Dendritic cell treated with granulocyte-macrophage colony-stimulating factor and Interleukin-4, amounts not matched to agents 40 ng/mL and 50 ng/mL, for 4 days (primary cell): ENCODE measurements at regions not wholly inside any gene's neighbourhood (a gene's known extent, or its start where the extent isn't known, plus 50 kb on each side); places are given as distances from the start of the nearest gene placed in this dataset.

Experiments
- H3K27ac Mint-ChIP-seq: one replicate; pipeline ENCODE4 v1.8.0; 2022; ENCODE audit warnings: mild to moderate bottlenecking, mixed read lengths
- H3K27me3 Mint-ChIP-seq: one replicate; pipeline ENCODE4 v1.8.0; 2022; ENCODE audit warnings: mild to moderate bottlenecking, mixed read lengths
- H3K36me3 Mint-ChIP-seq: one replicate; pipeline ENCODE4 v1.8.0; 2022; ENCODE audit warnings: low read depth, mixed read lengths
- H3K4me1 Mint-ChIP-seq: one replicate; pipeline ENCODE4 v1.8.0; 2022; ENCODE audit warnings: low read depth, mixed read lengths
- H3K4me3 Mint-ChIP-seq: one replicate; pipeline ENCODE4 v1.8.0; 2022; ENCODE audit warnings: mild to moderate bottlenecking, moderate library complexity, mixed read lengths
- H3K9me3 Mint-ChIP-seq: one replicate; pipeline ENCODE4 v1.8.0; 2022; ENCODE audit warnings: mixed read lengths
- intact Hi-C: fragments of 100-400 bp; cut with micrococcal nuclease; formaldehyde crosslinking; loops from one replicate; pipeline ENCODE4 v1.15.0; 2022

DNA sequence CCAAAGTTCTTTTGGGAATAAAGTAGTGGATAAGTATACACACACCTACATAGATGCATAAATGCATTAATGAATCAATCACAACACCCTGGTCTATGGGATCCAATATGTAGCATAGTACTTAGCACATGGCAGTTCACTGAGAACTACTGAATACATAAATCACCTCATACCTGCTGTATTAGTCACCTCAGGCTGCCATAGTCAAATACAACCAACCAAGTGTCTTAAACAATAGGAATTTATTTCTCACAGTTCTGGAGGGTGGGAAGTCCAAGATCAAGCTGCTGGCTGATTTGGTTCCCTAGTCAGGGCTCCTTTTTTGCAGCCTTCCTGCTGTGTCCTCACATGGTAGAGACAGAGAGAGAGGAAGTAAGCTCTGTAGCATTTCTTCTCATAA, 228.2 kb downstream of the NHLRC3 start:
- Mint-ChIP-seq H3K4me1 (no peaks in the 10 kb centered on the region), H3K4me3 (no peak overlapping the region), H3K27me3 (no peaks in the 10 kb centered on the region), H3K27ac (no peak overlapping the region), H3K9me3 (no peaks in the 10 kb centered on the region), H3K36me3 (no peaks in the 10 kb centered on the region)
- intact Hi-C loops: no loop called here

- Mint-ChIP-seq H3K4me1 (no peaks in the 10 kb centered on the region), H3K9me3 (no peaks in the 10 kb centered on the region), H3K36me3 (no peaks in the 10 kb centered on the region), H3K27me3 (no peaks in the 10 kb centered on the region), H3K4me3 (no peak overlapping the region), H3K27ac (no peak overlapping the region)
- intact Hi-C loops: no loop called here
Measured at GRCh38 chr13:39268398-39268797, 230.1 kb downstream of the NHLRC3 start.

GRCh38 chr13:39269004-39269403, 230.7 kb downstream of the NHLRC3 start:
- no peaks in the 10 kb centered on the region for H3K9me3 Mint-ChIP-seq
- no peak overlapping the region for H3K27ac Mint-ChIP-seq
- H3K27me3 Mint-ChIP-seq: no peaks in the 10 kb centered on the region
- no peaks in the 10 kb centered on the region for H3K4me1 Mint-ChIP-seq
- H3K4me3 Mint-ChIP-seq: no peak overlapping the region
- intact Hi-C loops: no loop called here
- H3K36me3 Mint-ChIP-seq: no peaks in the 10 kb centered on the region

GRCh38 chr13:39269411-39269810, 231.2 kb downstream of the NHLRC3 start:
- Mint-ChIP-seq H3K36me3 (no peaks in the 10 kb centered on the region), H3K27ac (no peak overlapping the region), H3K27me3 (no peaks in the 10 kb centered on the region), H3K4me3 (no peak overlapping the region), H3K9me3 (no peaks in the 10 kb centered on the region), H3K4me1 (no peaks in the 10 kb centered on the region)
- intact Hi-C loops: no loop called here

DNA sequence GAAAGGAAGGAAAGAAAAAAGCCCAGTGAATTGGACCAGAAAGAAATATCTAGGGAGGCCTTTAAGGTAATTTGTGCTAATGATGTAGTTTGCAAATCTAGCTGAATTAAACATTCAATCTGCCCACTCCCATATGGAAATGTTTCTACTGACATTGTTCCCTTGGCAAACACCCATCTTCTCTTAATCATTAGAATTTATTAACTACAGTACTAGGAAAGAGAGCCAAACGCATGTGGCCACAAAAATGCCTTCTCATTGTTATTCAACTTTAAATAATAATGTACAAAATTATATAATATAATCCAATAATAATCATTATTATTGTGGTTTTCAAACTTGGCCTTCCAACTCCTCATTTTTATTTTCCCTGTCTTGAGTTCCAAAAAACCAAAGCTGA, 234.7 kb downstream of the NHLRC3 start:
- H3K4me1 Mint-ChIP-seq: no peaks in the 10 kb centered on the region
- H3K27ac Mint-ChIP-seq: no peak overlapping the region
- intact Hi-C loops: no loop called here
- H3K36me3 Mint-ChIP-seq: no peaks in the 10 kb centered on the region
- no peaks in the 10 kb centered on the region for H3K9me3 Mint-ChIP-seq
- no peaks in the 10 kb centered on the region for H3K27me3 Mint-ChIP-seq
- no peak overlapping the region for H3K4me3 Mint-ChIP-seq

GRCh38 chr13:39273953-39274738, 235.9 kb downstream of the NHLRC3 start:
- intact Hi-C loops: loop anchor here (2.0 kb wide), 1 partner anchor 339 kb away; no protein-coding TSS in a partner anchor

DNA sequence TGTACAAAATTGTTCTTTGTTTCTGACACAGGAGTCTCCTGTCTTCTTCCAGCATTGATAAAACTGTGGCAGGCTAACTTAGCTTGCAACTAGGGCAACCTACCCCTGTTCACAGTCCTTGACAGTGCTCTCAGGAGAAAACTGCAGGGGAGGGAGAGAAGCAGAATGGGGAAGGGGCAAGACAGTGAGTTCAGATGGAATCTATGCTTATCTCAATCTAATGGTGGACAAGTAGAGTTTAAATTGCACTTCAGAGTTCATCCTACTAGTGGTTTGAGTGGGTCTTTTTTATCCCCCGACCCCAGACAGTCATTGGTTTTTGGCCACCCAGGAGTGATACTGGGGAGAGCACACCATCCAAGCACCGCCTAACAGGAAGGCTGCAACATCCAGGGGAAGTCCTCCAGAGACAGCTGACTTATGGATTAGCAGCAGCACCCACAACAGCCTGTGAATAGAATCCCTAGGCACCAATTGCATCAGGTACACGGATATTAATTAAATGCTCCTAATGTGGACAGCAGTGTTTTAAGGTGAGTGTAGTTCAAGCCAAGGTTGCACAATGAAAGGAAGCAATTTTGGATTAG, 236.6 kb downstream of the NHLRC3 start:
- peaks cover 3% of the 10 kb centered on the region for H3K9me3 Mint-ChIP-seq
- H3K27ac Mint-ChIP-seq: no peak overlapping the region
- H3K4me3 Mint-ChIP-seq: no peak overlapping the region
- intact Hi-C loops: loop anchor here (2.0 kb wide), 1 partner anchor 338 kb away; no protein-coding TSS in a partner anchor
- no peaks in the 10 kb centered on the region for H3K27me3 Mint-ChIP-seq
- H3K4me1 Mint-ChIP-seq: no peaks in the 10 kb centered on the region
- H3K36me3 Mint-ChIP-seq: no peaks in the 10 kb centered on the region

More at GRCh38 chr13:39273953-39274738, 235.9 kb downstream of the NHLRC3 start:
- no peak overlapping the region for H3K27ac Mint-ChIP-seq
- no peaks in the 10 kb centered on the region for H3K27me3 Mint-ChIP-seq
- H3K9me3 Mint-ChIP-seq: no peaks in the 10 kb centered on the region
- no peaks in the 10 kb centered on the region for H3K36me3 Mint-ChIP-seq
- H3K4me1 Mint-ChIP-seq: no peaks in the 10 kb centered on the region
- H3K4me3 Mint-ChIP-seq: no peak overlapping the region

DNA sequence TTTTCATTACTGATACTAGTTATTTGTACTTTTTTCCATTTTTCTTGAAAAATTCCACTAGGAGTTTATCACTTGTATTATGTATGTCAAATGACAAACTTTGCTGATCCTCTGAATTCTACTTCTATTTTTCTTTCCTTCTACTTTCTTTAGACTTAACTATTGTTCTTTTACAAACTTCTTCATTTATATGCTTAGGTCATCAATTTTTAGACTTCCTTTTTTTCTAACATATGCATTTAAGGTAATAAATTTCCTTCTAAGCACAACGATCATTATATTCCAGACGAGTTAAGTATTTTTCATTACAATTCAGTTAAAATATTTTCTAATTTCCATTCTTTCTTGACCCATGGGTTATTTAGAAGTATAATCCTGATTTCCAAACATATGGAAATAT, 240.8 kb downstream of the NHLRC3 start:
- Mint-ChIP-seq H3K27me3 (no peaks in the 10 kb centered on the region), H3K4me3 (no peak overlapping the region), H3K4me1 (peaks cover 10% of the 10 kb centered on the region), H3K36me3 (no peaks in the 10 kb centered on the region), H3K9me3 (peaks cover 13% of the 10 kb centered on the region), H3K27ac (no peak overlapping the region)
- intact Hi-C loops: no loop called here

DNA sequence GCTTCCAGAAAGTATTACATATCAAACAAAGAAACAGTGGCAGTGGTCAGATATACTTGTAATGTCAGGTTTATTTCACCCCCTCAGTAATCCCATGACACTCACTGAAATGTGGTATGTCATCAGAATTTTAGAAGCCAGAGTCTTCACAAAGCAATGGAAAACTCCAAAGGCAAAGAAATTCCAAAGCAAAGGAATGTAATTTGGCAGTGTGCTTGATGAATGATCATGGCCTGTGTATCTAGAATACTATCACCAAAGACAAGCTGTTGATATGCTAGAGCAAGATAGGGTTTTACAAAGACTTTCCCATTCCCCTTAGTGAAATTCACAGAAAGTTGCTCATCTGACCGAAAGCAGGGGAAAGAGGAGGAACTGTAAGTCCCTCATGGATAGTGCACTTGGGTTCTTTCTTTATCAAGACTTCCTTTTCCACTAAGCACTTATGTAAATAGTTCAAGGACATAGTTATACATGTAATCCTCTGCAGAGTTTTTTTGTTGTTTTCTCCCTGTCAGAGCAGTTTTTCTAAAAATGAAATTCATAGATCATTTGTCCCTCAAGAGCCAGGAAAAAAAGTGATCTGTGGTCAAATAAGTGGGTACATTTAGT, 243.4 kb downstream of the NHLRC3 start:
- H3K9me3 Mint-ChIP-seq: peaks cover 24% of the 10 kb centered on the region
- intact Hi-C loops: no loop called here
- H3K4me1 Mint-ChIP-seq: peaks cover 10% of the 10 kb centered on the region
- H3K4me3 Mint-ChIP-seq: no peak overlapping the region
- H3K27me3 Mint-ChIP-seq: no peaks in the 10 kb centered on the region
- no peaks in the 10 kb centered on the region for H3K36me3 Mint-ChIP-seq
- no peak overlapping the region for H3K27ac Mint-ChIP-seq

DNA sequence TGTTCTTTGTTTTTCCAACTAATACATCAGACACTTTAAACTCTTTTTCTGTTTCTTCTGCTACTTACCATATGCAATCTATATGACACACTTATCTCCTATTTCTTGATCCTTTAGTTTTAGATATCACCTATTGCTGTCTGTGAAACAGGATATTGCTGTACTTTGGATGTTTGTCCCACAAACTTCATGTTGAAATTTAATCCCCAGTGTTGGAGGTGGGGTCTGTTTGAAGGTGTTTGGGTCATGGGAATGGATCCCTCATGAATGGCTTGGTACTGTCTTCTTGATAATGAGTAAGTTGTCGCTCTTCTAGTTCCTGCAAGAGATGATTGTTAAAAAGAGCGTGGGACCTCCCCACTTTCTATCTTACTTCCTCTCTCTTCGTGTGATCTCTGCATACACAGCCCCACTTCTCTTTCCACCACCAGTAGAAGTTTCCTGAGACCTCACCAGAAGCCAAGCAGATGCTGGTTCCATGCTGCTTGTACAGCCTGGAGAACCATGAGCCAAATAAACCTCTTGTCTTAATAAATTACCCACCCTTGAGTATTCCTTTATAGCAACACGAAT, 244.2 kb downstream of the NHLRC3 start:
- no peak overlapping the region for H3K4me3 Mint-ChIP-seq

DNA sequence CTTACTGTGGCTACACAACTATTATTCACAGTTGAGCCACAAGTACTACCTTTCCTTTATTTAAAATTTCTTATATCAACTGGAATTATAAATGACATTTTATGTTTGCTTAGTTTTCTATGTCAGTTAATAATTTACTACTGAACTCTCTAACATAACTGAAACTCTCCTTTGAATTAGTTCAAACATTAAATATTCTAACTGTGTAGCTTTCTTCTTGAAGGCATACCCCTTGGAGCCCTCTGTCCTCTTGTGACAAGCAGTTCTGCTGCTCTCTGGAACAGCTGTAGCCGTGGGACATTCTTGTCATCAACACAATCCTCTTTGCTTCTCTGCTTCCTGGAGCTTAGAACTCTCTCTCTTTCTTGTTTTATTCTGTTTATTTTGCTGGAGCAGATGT, 244.8 kb downstream of the NHLRC3 start:
- Mint-ChIP-seq H3K36me3 (no peaks in the 10 kb centered on the region), H3K4me3 (no peak overlapping the region), H3K4me1 (peaks cover 10% of the 10 kb centered on the region), H3K9me3 (peaks cover 38% of the 10 kb centered on the region), H3K27ac (no peak overlapping the region), H3K27me3 (no peaks in the 10 kb centered on the region)
- intact Hi-C loops: no loop called here

More for the DNA sequence above, 244.2 kb downstream of the NHLRC3 start:
- no peaks in the 10 kb centered on the region for H3K27me3 Mint-ChIP-seq
- H3K36me3 Mint-ChIP-seq: no peaks in the 10 kb centered on the region
- peaks cover 33% of the 10 kb centered on the region for H3K9me3 Mint-ChIP-seq
- no peak overlapping the region for H3K27ac Mint-ChIP-seq
- intact Hi-C loops: no loop called here
- peaks cover 10% of the 10 kb centered on the region for H3K4me1 Mint-ChIP-seq

DNA sequence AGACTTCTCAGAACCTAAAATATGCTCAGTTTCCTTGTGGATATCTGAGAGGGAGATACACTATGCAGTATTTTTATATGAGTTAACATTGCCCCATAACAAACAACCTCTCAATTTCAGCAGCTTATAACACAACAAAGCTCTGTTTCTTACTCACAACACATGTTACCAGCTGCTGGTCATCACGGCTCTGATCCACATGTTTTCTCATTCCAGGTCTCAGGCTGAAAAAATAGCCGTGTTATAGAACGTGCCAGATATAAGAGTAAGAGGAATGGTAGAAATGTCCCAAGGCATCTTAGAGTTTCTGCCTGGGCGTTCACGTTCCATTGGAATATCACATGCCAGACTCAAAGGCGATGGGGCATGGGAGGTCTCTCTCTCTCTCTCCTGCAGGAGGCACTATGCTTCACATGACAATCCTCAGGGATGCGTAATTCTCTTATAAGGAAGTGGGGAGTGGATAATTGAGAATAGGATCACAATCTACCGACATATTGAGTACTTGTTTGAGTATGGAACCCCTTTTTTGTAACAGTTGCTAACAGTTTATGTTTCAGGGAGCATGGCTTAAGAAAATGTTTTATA, 246.6 kb downstream of the NHLRC3 start:
- H3K9me3 Mint-ChIP-seq: peaks cover 53% of the 10 kb centered on the region
- H3K4me3 Mint-ChIP-seq: no peak overlapping the region
- no peak overlapping the region for H3K27ac Mint-ChIP-seq
- H3K36me3 Mint-ChIP-seq: no peaks in the 10 kb centered on the region
- peaks cover 10% of the 10 kb centered on the region for H3K4me1 Mint-ChIP-seq
- H3K27me3 Mint-ChIP-seq: no peaks in the 10 kb centered on the region
- intact Hi-C loops: no loop called here
